LoVo (cell line): ENCODE measurements at regions not wholly inside any gene's neighbourhood (a gene's known extent, or its start where the extent isn't known, plus 50 kb on each side); places are given as distances from the start of the nearest gene placed in this dataset.

Experiments
- DNase-seq: peaks from one replicate; pipeline ENCODE4 v3.0.0-alpha.2; 2016; ENCODE audit warnings: low spot score

DNA sequence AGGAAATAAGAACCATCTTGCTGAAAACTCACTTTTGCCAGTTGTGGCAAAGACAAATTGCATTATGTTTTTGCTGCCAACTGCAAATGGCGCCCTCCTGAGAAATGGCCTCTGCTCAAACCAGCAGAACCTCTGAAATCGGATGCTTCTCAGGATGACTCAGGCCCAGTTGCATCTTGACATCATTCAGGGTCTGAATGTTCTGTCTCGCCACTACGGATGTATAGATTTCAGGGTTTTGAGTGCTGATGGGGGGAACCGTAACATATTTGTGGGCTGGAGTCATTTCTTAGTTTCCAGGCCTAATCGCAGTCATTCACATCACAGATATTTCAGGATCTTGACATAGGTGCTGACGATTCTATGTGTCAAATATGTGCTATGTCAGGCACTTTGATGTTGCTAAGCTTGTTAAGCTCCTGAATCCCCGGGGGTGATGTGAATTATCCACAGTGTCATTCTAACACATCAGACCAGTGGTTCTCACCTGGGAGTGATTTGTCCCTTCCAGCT lies 207.1 kb downstream of the NFATC2 start:
- no peak for DNase-seq

- no peak for DNase-seq
Observed at GRCh38 chr20:51334609-51335008, 207.9 kb downstream of the NFATC2 start.

GRCh38 chr20:51333971-51334370 lies 208.5 kb downstream of the NFATC2 start:
- no peak for DNase-seq

DNA sequence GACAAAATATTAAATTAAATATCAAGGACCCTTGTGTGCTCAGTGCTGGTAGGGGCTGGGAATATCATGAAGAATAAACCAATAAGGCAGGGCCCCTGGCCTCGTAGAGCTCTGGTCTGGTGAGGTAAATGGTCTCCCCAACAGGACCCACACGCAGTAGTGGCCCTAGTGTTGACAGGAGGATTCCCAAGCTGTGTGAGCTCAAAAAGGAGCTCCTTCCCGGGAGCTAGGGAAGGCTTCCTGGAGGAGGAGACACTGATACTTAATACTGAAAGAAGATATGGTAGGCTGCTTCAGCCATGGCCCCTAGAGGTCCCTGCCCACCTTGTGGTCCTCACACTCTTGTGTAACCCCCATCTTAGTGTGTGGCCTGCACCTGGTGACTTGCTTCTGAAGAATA lies 209.1 kb downstream of the NFATC2 start:
- DNase-seq = no peak

DNA sequence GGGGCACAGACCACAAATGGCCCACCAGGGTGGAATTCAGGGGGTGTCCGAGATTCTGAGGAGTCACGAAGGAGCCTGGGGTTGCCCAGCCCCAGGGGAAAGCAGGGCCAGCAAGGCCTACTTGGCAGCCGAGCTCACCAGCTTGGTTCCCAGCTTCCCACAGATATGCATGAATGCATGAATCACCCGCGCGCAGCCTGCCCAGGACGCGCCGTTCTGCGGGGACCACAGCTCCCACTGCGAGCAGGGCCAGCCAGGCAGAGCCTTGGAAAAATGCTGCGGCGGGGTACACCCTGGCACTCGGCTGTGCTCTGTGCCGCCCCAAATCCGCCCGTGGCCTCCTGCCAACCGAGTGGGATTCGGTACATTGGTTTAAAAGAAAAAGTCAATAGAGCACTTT lies 211.0 kb downstream of the NFATC2 start:
- DNase-seq = no peak

- DNase-seq = no peak
Observed at GRCh38 chr20:51329845-51330244, 212.7 kb downstream of the NFATC2 start.

- no peak for DNase-seq
Observed at GRCh38 chr20:51327251-51327841, 215.2 kb downstream of the NFATC2 start.

DNA sequence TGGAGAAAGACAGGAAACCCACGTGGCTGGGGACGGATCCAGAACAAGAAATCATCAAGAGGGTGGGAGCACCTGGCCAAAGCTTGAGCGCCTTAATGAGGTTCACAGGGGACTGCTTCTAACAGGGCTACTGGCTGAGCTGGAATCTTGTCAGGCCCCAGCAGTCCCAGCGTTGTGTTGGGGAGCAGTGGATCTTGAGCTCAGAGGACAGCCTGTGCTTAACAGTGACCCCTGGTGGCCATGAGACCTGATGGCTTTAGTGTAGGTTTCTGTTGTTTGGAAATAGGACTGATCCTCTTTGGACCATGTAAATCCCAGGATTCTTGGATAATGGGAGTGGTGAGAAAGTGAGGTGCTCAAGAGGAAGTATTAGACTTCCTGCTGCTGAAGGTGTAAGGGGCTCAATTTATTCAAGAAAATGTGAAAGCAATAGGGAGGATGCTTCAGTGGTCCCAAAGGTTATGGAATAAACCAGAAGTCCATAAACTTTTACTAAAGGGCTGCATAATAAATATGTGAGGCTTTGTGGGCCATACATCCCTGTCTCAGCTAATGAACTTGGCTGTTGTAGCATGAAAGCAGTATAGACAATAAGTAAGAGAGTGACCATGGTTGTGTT lies 216.2 kb downstream of the NFATC2 start:
- DNase-seq = peak; percentile 70

GRCh38 chr20:51322164-51322707 lies 220.3 kb downstream of the NFATC2 start:
- no peak for DNase-seq

GRCh38 chr20:51321343-51322163 lies 221.0 kb downstream of the NFATC2 start:
- DNase-seq = no peak

GRCh38 chr20:51319522-51319921 lies 223.0 kb downstream of the NFATC2 start:
- DNase-seq = no peak

DNA sequence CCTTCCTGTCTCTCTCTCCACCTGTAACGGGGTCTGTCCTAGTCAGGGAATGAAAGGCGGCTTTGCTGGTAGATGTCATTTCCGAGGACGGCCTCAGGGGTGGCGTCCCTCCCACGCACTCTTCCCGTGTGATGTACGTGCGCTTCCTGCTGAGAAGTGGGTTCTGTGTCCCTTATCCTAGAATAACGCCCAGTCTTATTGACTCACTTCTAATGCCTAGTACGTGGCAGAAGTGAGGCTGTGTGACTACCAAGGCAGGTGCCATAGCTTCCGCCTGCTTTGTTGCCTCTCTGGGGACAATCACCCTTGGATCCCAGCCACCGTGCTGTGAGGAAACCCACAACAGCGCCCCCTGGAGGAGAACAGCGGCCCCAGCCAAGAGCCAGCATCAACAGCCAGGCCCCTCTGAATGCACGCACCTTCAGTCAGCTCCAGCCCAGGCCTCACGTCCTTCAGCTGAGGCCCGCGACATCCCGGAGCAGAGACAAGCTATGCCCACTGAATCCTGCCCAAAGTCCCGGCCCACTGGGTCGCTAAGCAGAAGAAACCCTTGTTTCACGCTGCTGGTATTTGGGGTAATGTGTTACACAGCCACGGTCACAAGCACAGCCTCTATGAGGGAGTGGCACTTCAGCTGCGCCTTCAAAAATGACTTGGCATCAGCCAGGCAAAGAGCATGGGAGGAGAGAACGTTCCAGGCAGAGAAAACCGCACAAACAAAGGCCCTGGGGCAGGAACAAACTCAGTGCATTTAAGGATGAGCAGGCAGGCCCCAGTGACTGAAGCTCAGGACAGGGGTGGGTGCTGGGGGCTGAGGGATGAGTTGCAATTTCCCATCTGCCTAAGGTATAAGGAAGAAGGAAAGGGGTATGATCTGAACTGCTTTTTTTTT lies 224.2 kb downstream of the NFATC2 start:
- no peak for DNase-seq

DNA sequence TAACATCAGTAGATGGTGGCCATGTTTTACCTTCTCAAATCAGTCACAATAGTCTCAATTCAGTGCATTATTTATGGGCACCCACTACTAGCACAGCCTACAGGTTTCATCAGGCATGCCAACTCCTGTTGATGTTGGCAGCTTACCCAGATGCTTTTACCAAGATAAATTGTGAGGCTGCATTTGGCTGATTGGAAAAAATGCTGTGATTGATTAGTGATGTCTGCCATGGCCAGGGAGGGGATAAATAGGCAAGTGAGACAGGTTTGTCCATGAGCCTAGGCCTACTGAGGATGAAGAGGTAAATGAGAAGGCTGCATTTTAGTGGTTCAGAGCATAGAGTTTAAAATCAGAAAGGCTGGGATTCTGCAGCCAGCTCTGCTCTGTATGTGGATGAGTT lies 227.1 kb downstream of the NFATC2 start:
- DNase-seq = no peak

DNA sequence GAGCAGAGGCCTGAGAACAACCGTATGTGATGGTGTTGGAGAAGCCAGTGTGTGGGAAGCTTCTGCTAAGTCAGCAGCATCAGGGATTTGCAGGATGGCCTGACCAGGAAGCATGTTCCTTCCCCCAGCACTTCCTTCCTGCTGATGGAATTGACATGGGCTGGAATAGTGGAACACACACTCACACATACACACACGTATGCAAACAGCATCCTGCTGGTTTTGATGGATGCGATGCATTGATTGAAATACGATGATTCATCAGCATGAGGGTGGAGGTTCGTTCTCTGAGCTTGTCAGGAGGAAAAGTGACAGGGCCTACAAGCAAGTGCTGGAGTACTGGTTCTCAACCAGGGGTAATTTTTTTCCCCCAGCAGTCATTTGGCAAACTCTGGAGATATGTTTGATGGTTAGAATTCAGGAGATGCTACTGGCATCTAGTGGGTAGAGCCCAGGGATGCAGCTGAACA lies 229.1 kb downstream of the NFATC2 start:
- DNase-seq = no peak

- DNase-seq = no peak
Observed at GRCh38 chr20:51312480-51312783, 230.1 kb downstream of the NFATC2 start.

GRCh38 chr20:51311636-51312479 lies 230.7 kb downstream of the NFATC2 start:
- no peak for DNase-seq

DNA sequence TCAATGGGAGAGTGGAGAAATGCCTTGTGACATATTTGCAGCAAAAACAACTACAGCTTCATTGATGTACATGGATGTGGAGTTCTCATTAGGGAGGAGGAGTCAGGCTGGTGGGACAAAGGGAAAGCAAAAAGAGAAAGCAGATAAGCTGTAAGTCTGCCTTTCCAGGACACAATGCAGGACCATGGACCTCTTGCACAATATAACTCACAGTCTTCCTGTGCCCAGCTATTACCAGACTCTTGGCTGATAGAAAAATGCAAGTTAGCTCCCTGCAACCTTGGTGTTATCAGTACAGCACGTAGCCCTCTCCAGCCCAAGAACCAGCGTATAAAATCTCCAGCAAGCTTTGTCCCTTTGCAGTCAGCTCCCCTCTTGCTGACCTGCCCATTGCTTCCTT lies 232.3 kb downstream of the NFATC2 start:
- DNase-seq = no peak

GRCh38 chr20:51309128-51309527 lies 233.4 kb downstream of the NFATC2 start:
- DNase-seq = no peak

GRCh38 chr20:51306521-51307358 lies 235.8 kb downstream of the NFATC2 start:
- peak; percentile 69 for DNase-seq

GRCh38 chr20:51306081-51306480 lies 236.4 kb downstream of the NFATC2 start:
- DNase-seq = no peak
